ENCODE measurements at regions not wholly inside any gene's neighbourhood (a gene's known extent, or its start where the extent isn't known, plus 50 kb on each side); places are given as distances from the start of the nearest gene placed in this dataset.
"Not testable (repeated sequence)": the region's sequence is repeated elsewhere in the genome, so short reads cannot be mapped to it uniquely, and the experiment has no call there.

GRCh38 chr5:136621743-136622142 is 256.4 kb upstream of the TRPC7 start:
- DNase-seq (ENCODE audit: low spot score): no peak

GRCh38 chr5:136620621-136621020 is 255.3 kb upstream of the TRPC7 start:
- DNase-seq (ENCODE audit: low spot score): no peak

- no peak for DNase-seq (ENCODE audit: low spot score)
These were observed 254.7 kb upstream of the TRPC7 start for GRCh38 chr5:136620016-136620419.

GRCh38 chr5:136619556-136619955 is 254.2 kb upstream of the TRPC7 start:
- no peak for DNase-seq (ENCODE audit: low spot score)

- no peak for DNase-seq (ENCODE audit: low spot score)
These were observed 250.1 kb upstream of the TRPC7 start for GRCh38 chr5:136615251-136616119.

GRCh38 chr5:136613230-136613629 is 247.9 kb upstream of the TRPC7 start:
- DNase-seq (ENCODE audit: low spot score): no peak

GRCh38 chr5:136605638-136606037 is 240.3 kb upstream of the TRPC7 start:
- DNase-seq (ENCODE audit: low spot score): no peak

GRCh38 chr5:136600306-136600705 is 235.0 kb upstream of the TRPC7 start:
- no peak for DNase-seq (ENCODE audit: low spot score)

GRCh38 chr5:136598802-136599404 is 233.6 kb upstream of the TRPC7 start:
- DNase-seq (ENCODE audit: low spot score): no peak

GRCh38 chr5:136594416-136594815 is 229.1 kb upstream of the TRPC7 start:
- no peak for DNase-seq (ENCODE audit: low spot score)

- no peak for DNase-seq (ENCODE audit: low spot score)
These were observed 225.2 kb upstream of the TRPC7 start for GRCh38 chr5:136590581-136590980.

- DNase-seq (ENCODE audit: low spot score): no peak
These were observed 220.9 kb upstream of the TRPC7 start for GRCh38 chr5:136586196-136586595.

- no peak for DNase-seq (ENCODE audit: low spot score)
These were observed 219.1 kb upstream of the TRPC7 start for GRCh38 chr5:136584474-136584873.

GRCh38 chr5:136579238-136579637 is 213.9 kb upstream of the TRPC7 start:
- no peak for DNase-seq (ENCODE audit: low spot score)

GRCh38 chr5:136569875-136570274 is 204.5 kb upstream of the TRPC7 start:
- DNase-seq (ENCODE audit: low spot score): not testable (repeated sequence)

GRCh38 chr5:136565457-136565856 is 200.1 kb upstream of the TRPC7 start:
- not testable (repeated sequence) for DNase-seq (ENCODE audit: low spot score)

- not testable (repeated sequence) for DNase-seq (ENCODE audit: low spot score)
These were observed 199.7 kb upstream of the TRPC7 start for GRCh38 chr5:136565050-136565449.

- DNase-seq (ENCODE audit: low spot score): not testable (repeated sequence)
These were observed 199.1 kb upstream of the TRPC7 start for GRCh38 chr5:136564431-136564830.

GRCh38 chr5:136563489-136563888 is 198.1 kb upstream of the TRPC7 start:
- peak; percentile 7 for DNase-seq (ENCODE audit: low spot score)

GRCh38 chr5:136560126-136560525 is 194.8 kb upstream of the TRPC7 start:
- DNase-seq (ENCODE audit: low spot score): no peak

GRCh38 chr5:136559651-136560050 is 194.3 kb upstream of the TRPC7 start:
- no peak for DNase-seq (ENCODE audit: low spot score)

- not testable (repeated sequence) for DNase-seq (ENCODE audit: low spot score)
These were observed 181.8 kb upstream of the TRPC7 start for GRCh38 chr5:136547096-136547495.

- DNase-seq (ENCODE audit: low spot score): not testable (repeated sequence)
These were observed 181.1 kb upstream of the TRPC7 start for GRCh38 chr5:136546441-136546840.
